Neural progenitor cell (in vitro differentiated cells): ENCODE measurements at regions not wholly inside any gene's neighbourhood (a gene's known extent, or its start where the extent isn't known, plus 50 kb on each side); places are given as distances from the start of the nearest gene placed in this dataset.

Experiments used
- DNase-seq: peaks from one replicate; pipeline ENCODE4 v3.0.0-alpha.2; 2016; ENCODE audit warnings: low spot score
- H2AFZ ChIP-seq: fragments of 200-600 bp; sonication (generic); replicated peaks from 2 replicates; pipeline ENCODE4 v1.6.1; 2016; ENCODE audit warnings: antibody characterized with exemption
- H3F3A ChIP-seq: fragments of 200-600 bp; sonication (generic); 2 replicates; pipeline ENCODE4 v1.6.1; 2016; ENCODE audit warnings: antibody characterized with exemption, low read depth
- H3K27ac ChIP-seq: fragments of 200-600 bp; sonication (generic); 2 replicates; pipeline ENCODE4 v1.5.1; 2016; ENCODE audit warnings: mild to moderate bottlenecking
- H3K27me3 ChIP-seq: fragments of 200-600 bp; sonication (generic); 2 replicates; pipeline ENCODE4 v1.6.1; 2016; ENCODE audit warnings: mild to moderate bottlenecking, moderate library complexity
- H3K36me3 ChIP-seq: fragments of 200-600 bp; sonication (generic); 2 replicates; pipeline ENCODE4 v1.5.1; 2016
- H3K4me1 ChIP-seq: fragments of 200-600 bp; sonication (generic); 2 replicates; pipeline ENCODE4 v1.6.1; 2016; ENCODE audit warnings: mixed run types
- H3K4me2 ChIP-seq: fragments of 200-600 bp; sonication (generic); 2 replicates; pipeline ENCODE4 v1.6.1; 2016
- H3K4me3 ChIP-seq: fragments of 200-600 bp; sonication (generic); 2 replicates; pipeline ENCODE4 v1.5.1; 2016
- H3K79me2 ChIP-seq: fragments of 200-600 bp; sonication (generic); 2 replicates; pipeline ENCODE4 v1.6.1; 2016; ENCODE audit warnings: low read depth
- H3K9ac ChIP-seq: fragments of 200-600 bp; sonication (generic); 2 replicates; pipeline ENCODE4 v1.6.1; 2016
- H3K9me3 ChIP-seq: fragments of 200-600 bp; sonication (generic); 2 replicates; pipeline ENCODE4 v1.5.1; 2016; ENCODE audit warnings: low read depth
- H4K20me1 ChIP-seq: fragments of 200-600 bp; sonication (generic); 2 replicates; pipeline ENCODE4 v1.6.1; 2016; ENCODE audit warnings: low read depth
- H3K27ac Mint-ChIP-seq: 3 replicates; pipeline ENCODE4 v1.8.0; 2021; ENCODE audit warnings: mixed read lengths
- H3K27me3 Mint-ChIP-seq: 2 replicates; pipeline ENCODE4 v1.8.0; 2022; ENCODE audit warnings: low read depth, mild to moderate bottlenecking, inconsistent platforms, moderate library complexity, mixed read lengths; ENCODE audit not compliant: insufficient read depth
- H3K36me3 Mint-ChIP-seq: 3 replicates; pipeline ENCODE4 v1.8.0; 2021; ENCODE audit warnings: mixed read lengths
- H3K4me1 Mint-ChIP-seq: 3 replicates; pipeline ENCODE4 v1.8.0; 2021; ENCODE audit warnings: mixed read lengths
- H3K4me3 Mint-ChIP-seq: 3 replicates; pipeline ENCODE4 v1.8.0; 2021; ENCODE audit warnings: mild to moderate bottlenecking, moderate library complexity, mixed read lengths
- H3K9me3 Mint-ChIP-seq: 3 replicates; pipeline ENCODE4 v1.8.0; 2020; ENCODE audit warnings: mixed read lengths
- CTCF ChIP-seq: fragments of 200-600 bp; sonication (generic); IDR thresholded peaks from 2 replicates; pipeline ENCODE4 v1.5.1; 2017; ENCODE audit warnings: antibody characterized with exemption, mild to moderate bottlenecking
- EZH2 ChIP-seq: fragments of 200-600 bp; sonication (generic); IDR thresholded peaks from 2 replicates; pipeline ENCODE4 v1.6.1; 2017; ENCODE audit warnings: antibody characterized with exemption, mild to moderate bottlenecking, moderate library complexity
- EZH2phosphoT487 ChIP-seq: fragments of 200-600 bp; sonication (generic); IDR thresholded peaks from 2 replicates; pipeline ENCODE4 v1.6.1; 2017; ENCODE audit warnings: antibody characterized with exemption

- H3K4me3 Mint-ChIP-seq, result no peak overlapping the region
- Histone ChIP-seq H3K9ac (no peak overlapping the region), H3K27me3 (no peaks in the 10 kb centered on the region), H4K20me1 (no peaks in the 10 kb centered on the region), H3K27ac (no peak overlapping the region), H2AFZ (no peak overlapping the region), H3K4me1 (no peaks in the 10 kb centered on the region), H3K4me2 (no peak overlapping the region), H3K4me3 (no peak overlapping the region), H3K36me3 (no peaks in the 10 kb centered on the region), H3K9me3 (no peaks in the 10 kb centered on the region), H3K79me2 (no peaks in the 10 kb centered on the region), H3F3A (no peaks in the 10 kb centered on the region)
- TF ChIP-seq CTCF (no peak), EZH2phosphoT487 (no peak), EZH2 (no peak)
- H3K27ac Mint-ChIP-seq, result no peak overlapping the region
- no peak for DNase-seq
- no peaks in the 10 kb centered on the region for H3K4me1 Mint-ChIP-seq
- no peaks in the 10 kb centered on the region for H3K9me3 Mint-ChIP-seq
- no peaks in the 10 kb centered on the region for H3K36me3 Mint-ChIP-seq
- peaks cover 4% of the 10 kb centered on the region for H3K27me3 Mint-ChIP-seq
Observed at GRCh38 chr4:20046179-20046578, 205.5 kb upstream of the SLIT2 start.

- no peak overlapping the region for H3K27ac ChIP-seq
- DNase-seq, result no peak
- no peaks in the 10 kb centered on the region for H3F3A ChIP-seq
- no peaks in the 10 kb centered on the region for H3K79me2 ChIP-seq
- H3K4me3 ChIP-seq, result no peak overlapping the region
- no peaks in the 10 kb centered on the region for H3K4me1 ChIP-seq
- no peaks in the 10 kb centered on the region for H3K36me3 ChIP-seq
- no peak for TF ChIP-seq EZH2phosphoT487
- no peak for TF ChIP-seq CTCF
- TF ChIP-seq EZH2, result no peak
- Mint-ChIP-seq H3K9me3 (no peaks in the 10 kb centered on the region), H3K4me1 (no peaks in the 10 kb centered on the region), H3K36me3 (no peaks in the 10 kb centered on the region), H3K27me3 (no peaks in the 10 kb centered on the region), H3K4me3 (no peak overlapping the region), H3K27ac (no peak overlapping the region)
- no peaks in the 10 kb centered on the region for H3K9me3 ChIP-seq
- no peak overlapping the region for H3K4me2 ChIP-seq
- no peaks in the 10 kb centered on the region for H4K20me1 ChIP-seq
- H3K9ac ChIP-seq, result no peak overlapping the region
- H3K27me3 ChIP-seq, result no peaks in the 10 kb centered on the region
- no peak overlapping the region for H2AFZ ChIP-seq
Observed at GRCh38 chr4:20044966-20045365, 206.7 kb upstream of the SLIT2 start.

GRCh38 chr4:20044502-20044911, 207.2 kb upstream of the SLIT2 start:
- no peak for DNase-seq
- H3K79me2 ChIP-seq, result no peaks in the 10 kb centered on the region
- H4K20me1 ChIP-seq, result no peaks in the 10 kb centered on the region
- no peak overlapping the region for H3K9ac ChIP-seq
- H2AFZ ChIP-seq, result no peak overlapping the region
- H3F3A ChIP-seq, result no peaks in the 10 kb centered on the region
- Mint-ChIP-seq H3K9me3 (no peaks in the 10 kb centered on the region), H3K36me3 (no peaks in the 10 kb centered on the region), H3K4me3 (no peak overlapping the region), H3K27ac (no peak overlapping the region), H3K27me3 (no peaks in the 10 kb centered on the region), H3K4me1 (no peaks in the 10 kb centered on the region)
- no peak overlapping the region for H3K4me3 ChIP-seq
- H3K9me3 ChIP-seq, result no peaks in the 10 kb centered on the region
- H3K27ac ChIP-seq, result no peak overlapping the region
- H3K27me3 ChIP-seq, result no peaks in the 10 kb centered on the region
- H3K4me1 ChIP-seq, result no peaks in the 10 kb centered on the region
- TF ChIP-seq EZH2 (no peak), CTCF (no peak), EZH2phosphoT487 (no peak)
- no peak overlapping the region for H3K4me2 ChIP-seq
- no peaks in the 10 kb centered on the region for H3K36me3 ChIP-seq

- H3K4me1 Mint-ChIP-seq, result no peaks in the 10 kb centered on the region
- no peak overlapping the region for H3K27ac Mint-ChIP-seq
- H3K4me1 ChIP-seq, result no peaks in the 10 kb centered on the region
- no peaks in the 10 kb centered on the region for H4K20me1 ChIP-seq
- DNase-seq, result no peak
- H3K9ac ChIP-seq, result no peak overlapping the region
- no peaks in the 10 kb centered on the region for H3K9me3 ChIP-seq
- H3K36me3 Mint-ChIP-seq, result no peaks in the 10 kb centered on the region
- H3K4me3 Mint-ChIP-seq, result no peak overlapping the region
- H2AFZ ChIP-seq, result no peak overlapping the region
- H3K27me3 Mint-ChIP-seq, result no peaks in the 10 kb centered on the region
- no peaks in the 10 kb centered on the region for H3K36me3 ChIP-seq
- H3K79me2 ChIP-seq, result no peaks in the 10 kb centered on the region
- H3K4me3 ChIP-seq, result no peak overlapping the region
- H3K9me3 Mint-ChIP-seq, result no peaks in the 10 kb centered on the region
- TF ChIP-seq EZH2phosphoT487 (no peak), CTCF (no peak), EZH2 (no peak)
- H3K4me2 ChIP-seq, result no peak overlapping the region
- no peak overlapping the region for H3K27ac ChIP-seq
- no peaks in the 10 kb centered on the region for H3K27me3 ChIP-seq
- H3F3A ChIP-seq, result no peaks in the 10 kb centered on the region
Observed at GRCh38 chr4:20043991-20044390, 207.7 kb upstream of the SLIT2 start.
